ENCODE measurements at regions not wholly inside any gene's neighbourhood (a gene's known extent, or its start where the extent isn't known, plus 50 kb on each side); places are given as distances from the start of the nearest gene placed in this dataset.

DNA sequence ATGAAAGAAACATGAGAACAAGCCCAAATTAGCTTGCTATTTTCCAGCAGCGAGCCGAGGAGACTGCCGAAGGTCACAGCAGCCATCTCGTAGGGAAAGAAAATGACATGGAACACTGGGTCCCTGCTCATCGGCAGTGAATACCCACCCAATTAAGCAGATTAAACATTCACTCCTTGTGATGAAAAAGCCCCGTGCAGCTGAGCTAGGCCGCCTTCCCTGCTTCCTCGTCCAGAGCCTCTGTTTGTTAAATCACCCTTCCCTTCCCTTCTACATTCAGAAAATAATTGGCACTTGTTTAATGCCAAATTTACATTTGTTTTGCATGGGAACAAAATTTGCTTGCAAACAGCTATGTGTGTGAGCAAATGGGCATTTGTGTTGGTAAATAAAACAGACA is 342.5 kb downstream of the RMST start:
- TF ChIP-seq, protein P1, sequence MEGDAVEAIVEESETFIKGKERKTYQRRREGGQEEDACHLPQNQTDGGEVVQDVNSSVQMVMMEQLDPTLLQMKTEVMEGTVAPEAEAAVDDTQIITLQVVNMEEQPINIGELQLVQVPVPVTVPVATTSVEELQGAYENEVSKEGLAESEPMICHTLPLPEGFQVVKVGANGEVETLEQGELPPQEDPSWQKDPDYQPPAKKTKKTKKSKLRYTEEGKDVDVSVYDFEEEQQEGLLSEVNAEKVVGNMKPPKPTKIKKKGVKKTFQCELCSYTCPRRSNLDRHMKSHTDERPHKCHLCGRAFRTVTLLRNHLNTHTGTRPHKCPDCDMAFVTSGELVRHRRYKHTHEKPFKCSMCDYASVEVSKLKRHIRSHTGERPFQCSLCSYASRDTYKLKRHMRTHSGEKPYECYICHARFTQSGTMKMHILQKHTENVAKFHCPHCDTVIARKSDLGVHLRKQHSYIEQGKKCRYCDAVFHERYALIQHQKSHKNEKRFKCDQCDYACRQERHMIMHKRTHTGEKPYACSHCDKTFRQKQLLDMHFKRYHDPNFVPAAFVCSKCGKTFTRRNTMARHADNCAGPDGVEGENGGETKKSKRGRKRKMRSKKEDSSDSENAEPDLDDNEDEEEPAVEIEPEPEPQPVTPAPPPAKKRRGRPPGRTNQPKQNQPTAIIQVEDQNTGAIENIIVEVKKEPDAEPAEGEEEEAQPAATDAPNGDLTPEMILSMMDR (IDR thresholded peaks at IDR 0.05; ENCODE audit: low read length): no peak
- TF ChIP-seq EZH2phosphoT487 (IDR thresholded peaks at IDR 0.05; ENCODE audit: low read length): no peak
